SK-N-SH (cell line): ENCODE measurements at regions not wholly inside any gene's neighbourhood (a gene's known extent, or its start where the extent isn't known, plus 50 kb on each side); places are given as distances from the start of the nearest gene placed in this dataset.

ENCODE experiments used
- CHD2 ChIP-seq: fragments of 150-350 bp; IDR thresholded peaks from 2 replicates; pipeline ENCODE4 v1.6.1; 2018; ENCODE audit warnings: low read length; ENCODE audit not compliant: partially characterized antibody
- EP300 ChIP-seq, 2 experiments: IDR thresholded peaks; 2 replicates each; pipeline versions ENCODE4 v1.4.0 to v1.6.1; 2012; ENCODE audit warnings: borderline replicate concordance in 1 of 2, low read depth in 1 of 2, low read length in 1 of 2
- FOXM1 ChIP-seq: IDR thresholded peaks from 2 replicates; pipeline ENCODE4 v1.4.0; 2012; ENCODE audit warnings: low read depth, mild to moderate bottlenecking
- GABPA ChIP-seq: IDR thresholded peaks from 2 replicates; pipeline ENCODE4 v1.4.0; 2012; ENCODE audit warnings: low read depth, mild to moderate bottlenecking
- JUND ChIP-seq: IDR thresholded peaks from 2 replicates; pipeline ENCODE4 v1.4.0; 2012
- MXI1 ChIP-seq: IDR thresholded peaks from 2 replicates; pipeline ENCODE4 v1.6.1; 2012; ENCODE audit warnings: mild to moderate bottlenecking, low read depth, low read length, improper control_type of control experiment
- PBX3 ChIP-seq: IDR thresholded peaks from 2 replicates; pipeline ENCODE4; 2012
- POLR2AphosphoS5 ChIP-seq: IDR thresholded peaks from 2 replicates; pipeline ENCODE4 v1.6.1; 2012; ENCODE audit warnings: low read depth, low read length
- RAD21 ChIP-seq: IDR thresholded peaks from 2 replicates; pipeline ENCODE4 v1.6.1; 2012; ENCODE audit warnings: mild to moderate bottlenecking, low read length
- RCOR1 ChIP-seq: fragments of 150-350 bp; IDR thresholded peaks from 2 replicates; pipeline ENCODE4 v1.6.1; 2017; ENCODE audit warnings: antibody characterized with exemption, low read length
- TAF1 ChIP-seq: IDR thresholded peaks from 2 replicates; pipeline ENCODE4 v1.6.1; 2012; ENCODE audit warnings: low read depth, mild to moderate bottlenecking, low read length, moderate library complexity, borderline replicate concordance
- TEAD4 ChIP-seq: IDR thresholded peaks from 2 replicates; pipeline ENCODE4 v1.4.0; 2012; ENCODE audit warnings: mild to moderate bottlenecking, borderline replicate concordance; ENCODE audit not compliant: insufficient read depth
- USF2 ChIP-seq: fragments of 150-350 bp; IDR thresholded peaks from 2 replicates; pipeline ENCODE4 v1.6.1; 2017; ENCODE audit warnings: antibody characterized with exemption, low read length, low read depth, borderline replicate concordance
- TF ChIP-seq, protein P1 (sequence below): fragments of 200-600 bp; sonication (generic); IDR thresholded peaks from 2 replicates; pipeline ENCODE4 v1.6.1; 2017; ENCODE audit warnings: antibody characterized with exemption, mild to moderate bottlenecking, moderate library complexity

GRCh38 chr3:110139821-110140220 lies 802.5 kb upstream of the DPPA4 start:
- no peak for TF ChIP-seq GABPA
- TF ChIP-seq CHD2: no peak
- TF ChIP-seq FOXM1: no peak
- TF ChIP-seq, protein P1, sequence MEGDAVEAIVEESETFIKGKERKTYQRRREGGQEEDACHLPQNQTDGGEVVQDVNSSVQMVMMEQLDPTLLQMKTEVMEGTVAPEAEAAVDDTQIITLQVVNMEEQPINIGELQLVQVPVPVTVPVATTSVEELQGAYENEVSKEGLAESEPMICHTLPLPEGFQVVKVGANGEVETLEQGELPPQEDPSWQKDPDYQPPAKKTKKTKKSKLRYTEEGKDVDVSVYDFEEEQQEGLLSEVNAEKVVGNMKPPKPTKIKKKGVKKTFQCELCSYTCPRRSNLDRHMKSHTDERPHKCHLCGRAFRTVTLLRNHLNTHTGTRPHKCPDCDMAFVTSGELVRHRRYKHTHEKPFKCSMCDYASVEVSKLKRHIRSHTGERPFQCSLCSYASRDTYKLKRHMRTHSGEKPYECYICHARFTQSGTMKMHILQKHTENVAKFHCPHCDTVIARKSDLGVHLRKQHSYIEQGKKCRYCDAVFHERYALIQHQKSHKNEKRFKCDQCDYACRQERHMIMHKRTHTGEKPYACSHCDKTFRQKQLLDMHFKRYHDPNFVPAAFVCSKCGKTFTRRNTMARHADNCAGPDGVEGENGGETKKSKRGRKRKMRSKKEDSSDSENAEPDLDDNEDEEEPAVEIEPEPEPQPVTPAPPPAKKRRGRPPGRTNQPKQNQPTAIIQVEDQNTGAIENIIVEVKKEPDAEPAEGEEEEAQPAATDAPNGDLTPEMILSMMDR: no peak
- TF ChIP-seq MXI1: no peak
- no peak for TF ChIP-seq RCOR1
- TF ChIP-seq TAF1: no peak
- TF ChIP-seq POLR2AphosphoS5: no peak
- no peak for TF ChIP-seq TEAD4
- no peak for TF ChIP-seq PBX3
- TF ChIP-seq EP300 (IDR thresholded peaks at IDR 0.05; ENCODE audit: borderline replicate concordance in 1 of 2, low read depth in 1 of 2, low read length in 1 of 2): no peak
- no peak for TF ChIP-seq RAD21
- TF ChIP-seq USF2: no peak
- TF ChIP-seq JUND: no peak
